ENCODE measurements at regions not wholly inside any gene's neighbourhood (a gene's known extent, or its start where the extent isn't known, plus 50 kb on each side); places are given as distances from the start of the nearest gene placed in this dataset.

- POLR2A ChIA-PET: interaction anchor here (0.6 kb wide), 2 partner anchors 28 to 62 kb away, joined by 3 read pairs; no protein-coding TSS in a partner anchor
- CTCF ChIA-PET: interaction anchor here (1.3 kb wide), 1 partner anchor 65 kb away, joined by 4 read pairs; the partner anchor contains the start of gene DKK1
- no peaks in the 10 kb centered on the region for H3K4me1 Mint-ChIP-seq (ENCODE audit: insufficient read depth, unreplicated experiment)
These were observed 65.2 kb downstream of the DKK1 start for GRCh38 chr10:52379287-52379686.

GRCh38 chr10:52383088-52383487 lies 69.0 kb downstream of the DKK1 start:
- no peak overlapping the region for H3K4me3 Mint-ChIP-seq (ENCODE audit: unreplicated experiment)
- TF ChIP-seq CTCF (IDR thresholded peaks at IDR 0.05; ENCODE audit: unreplicated experiment): no peak
- BruUV-seq (replicated peaks): no TSS peak
- no peaks in the 10 kb centered on the region for H3K36me3 Mint-ChIP-seq (ENCODE audit: insufficient read depth, unreplicated experiment)
- ChIA-PET POLR2A (interaction anchor here (1.2 kb wide), 1 partner anchor 9 kb away, joined by 3 read pairs; no protein-coding TSS in a partner anchor), CTCF (interaction anchor here (1.3 kb wide), 1 partner anchor 40 kb away, joined by 3 read pairs; no protein-coding TSS in a partner anchor)
- H3K9me3 Mint-ChIP-seq (ENCODE audit: unreplicated experiment): peaks cover 6% of the 10 kb centered on the region
- intact Hi-C loops (cut with micrococcal nuclease): no loop called here
- H3K4me1 Mint-ChIP-seq (ENCODE audit: insufficient read depth, unreplicated experiment): peaks cover 7% of the 10 kb centered on the region
- no peak for DNase-seq (ENCODE audit: unreplicated experiment)
- no peaks in the 10 kb centered on the region for H3K27me3 Mint-ChIP-seq (ENCODE audit: insufficient read depth, unreplicated experiment)
- H3K27ac Mint-ChIP-seq (ENCODE audit: low read depth, unreplicated experiment): no peak overlapping the region

More at GRCh38 chr10:52379287-52379686, 65.2 kb downstream of the DKK1 start:
- H3K27ac Mint-ChIP-seq (ENCODE audit: low read depth, unreplicated experiment): no peak overlapping the region
- H3K27me3 Mint-ChIP-seq (ENCODE audit: insufficient read depth, unreplicated experiment): no peaks in the 10 kb centered on the region
- intact Hi-C loops (cut with micrococcal nuclease): no loop called here
- H3K36me3 Mint-ChIP-seq (ENCODE audit: insufficient read depth, unreplicated experiment): no peaks in the 10 kb centered on the region
- H3K4me3 Mint-ChIP-seq (ENCODE audit: unreplicated experiment): no peak overlapping the region
- no TSS peak for BruUV-seq (replicated peaks)
- DNase-seq (ENCODE audit: unreplicated experiment): no peak
- no peak for TF ChIP-seq CTCF (IDR thresholded peaks at IDR 0.05; ENCODE audit: unreplicated experiment)
- peaks cover 6% of the 10 kb centered on the region for H3K9me3 Mint-ChIP-seq (ENCODE audit: unreplicated experiment)

- Mint-ChIP-seq H3K27ac (ENCODE audit: low read depth, unreplicated experiment) (no peak overlapping the region), H3K27me3 (ENCODE audit: insufficient read depth, unreplicated experiment) (no peaks in the 10 kb centered on the region), H3K4me1 (ENCODE audit: insufficient read depth, unreplicated experiment) (peaks cover 9% of the 10 kb centered on the region), H3K9me3 (ENCODE audit: unreplicated experiment) (no peaks in the 10 kb centered on the region), H3K4me3 (ENCODE audit: unreplicated experiment) (no peak overlapping the region), H3K36me3 (ENCODE audit: insufficient read depth, unreplicated experiment) (no peaks in the 10 kb centered on the region)
- CTCF ChIA-PET: no interaction called here
- POLR2A ChIA-PET: interaction anchor here (0.7 to 0.9 kb wide), 2 partner anchors 68 to 104 kb away, joined by 3 read pairs; no protein-coding TSS in a partner anchor
- peak; percentile 77 for DNase-seq (ENCODE audit: unreplicated experiment)
- intact Hi-C loops (cut with micrococcal nuclease): no loop called here
- no peak for TF ChIP-seq CTCF (IDR thresholded peaks at IDR 0.05; ENCODE audit: unreplicated experiment)
- BruUV-seq (replicated peaks): no TSS peak
These were observed 73.7 kb downstream of the DKK1 start for GRCh38 chr10:52387744-52388143.

GRCh38 chr10:52390388-52390787 lies 76.3 kb downstream of the DKK1 start:
- CTCF ChIA-PET: interaction anchor here (0.6 kb wide), 1 partner anchor 254 kb away, joined by 3 read pairs; no protein-coding TSS in a partner anchor
- no TSS peak for BruUV-seq (replicated peaks)
- H3K4me3 Mint-ChIP-seq (ENCODE audit: unreplicated experiment): no peak overlapping the region
- H3K36me3 Mint-ChIP-seq (ENCODE audit: insufficient read depth, unreplicated experiment): no peaks in the 10 kb centered on the region
- H3K4me1 Mint-ChIP-seq (ENCODE audit: insufficient read depth, unreplicated experiment): peaks cover 9% of the 10 kb centered on the region
- no peak for TF ChIP-seq CTCF (IDR thresholded peaks at IDR 0.05; ENCODE audit: unreplicated experiment)
- H3K27ac Mint-ChIP-seq (ENCODE audit: low read depth, unreplicated experiment): no peak overlapping the region
- POLR2A ChIA-PET: no interaction called here
- intact Hi-C loops (cut with micrococcal nuclease): no loop called here
- DNase-seq (ENCODE audit: unreplicated experiment): no peak
- no peaks in the 10 kb centered on the region for H3K27me3 Mint-ChIP-seq (ENCODE audit: insufficient read depth, unreplicated experiment)
- H3K9me3 Mint-ChIP-seq (ENCODE audit: unreplicated experiment): peaks cover 4% of the 10 kb centered on the region

Measured in MCF 10A (cell line).